ENCODE measurements at regions not wholly inside any gene's neighbourhood (a gene's known extent, or its start where the extent isn't known, plus 50 kb on each side); places are given as distances from the start of the nearest gene placed in this dataset.

DNA sequence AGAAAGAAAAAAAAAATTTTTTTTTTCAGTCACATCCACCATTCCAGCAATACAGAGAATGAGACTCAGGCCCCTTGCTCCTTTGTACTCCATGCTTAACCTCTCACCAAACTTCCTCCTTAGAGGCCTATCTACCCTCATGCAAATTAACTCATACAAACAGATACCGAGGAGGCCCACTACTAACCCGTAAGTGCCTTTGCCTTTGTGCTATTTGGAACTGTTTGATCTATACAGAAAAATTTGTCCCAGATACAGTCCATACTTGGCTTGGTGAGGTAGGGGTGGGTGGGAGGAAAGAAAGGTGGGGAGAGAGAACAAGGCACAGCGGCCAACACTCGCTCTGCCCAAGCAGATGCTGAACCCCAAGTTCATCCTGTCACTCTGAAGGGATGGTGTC, 87.8 kb upstream of the DUSP5 start:
- TF ChIP-seq ZNF891 (CRISPR knock-in tag; IDR thresholded peaks at IDR 0.05) (no peak), SMC3 (IDR thresholded peaks at IDR 0.05; ENCODE audit: low read length) (no peak), CTCF (CRISPR knock-in tag; IDR thresholded peaks at IDR 0.05) (no peak)

All from HepG2 (cell line).